ENCODE measurements at regions not wholly inside any gene's neighbourhood (a gene's known extent, or its start where the extent isn't known, plus 50 kb on each side); places are given as distances from the start of the nearest gene placed in this dataset.
A peak's percentile ranks its signal among the peaks of the same experiment; 100 is the strongest.

GRCh38 chr5:54601411-54602230 is 84.1 kb downstream of the SNX18 start:
- peak in 1 of 2 donors; percentile 74 for DNase-seq (ENCODE audit: low read depth in 1 of 2, low spot score in 1 of 2)
- Histone ChIP-seq H3K36me3 (no peaks in the 10 kb centered on the region), H3K4me1 (ENCODE audit: low read depth) (no peaks in the 10 kb centered on the region), H3K27ac (no peak overlapping the region), H3K9me3 (ENCODE audit: low read depth) (no peaks in the 10 kb centered on the region), H3K4me3 (no peak overlapping the region), H3K27me3 (no peaks in the 10 kb centered on the region)
- TF ChIP-seq CTCF (IDR thresholded peaks at IDR 0.05; ENCODE audit: low read depth, low read length) = no peak

Measured in cardiac muscle cell (in vitro differentiated cells and primary cell).